SH-SY5Y (cell line): ENCODE measurements at regions not wholly inside any gene's neighbourhood (a gene's known extent, or its start where the extent isn't known, plus 50 kb on each side); places are given as distances from the start of the nearest gene placed in this dataset.

Experiments used
- GATA2 ChIP-seq: IDR thresholded peaks from 2 replicates; pipeline ENCODE4 v1.6.1; 2011; ENCODE audit warnings: mild to moderate bottlenecking, low read depth, low read length
- GATA3 ChIP-seq: IDR thresholded peaks from 2 replicates; pipeline ENCODE4 v1.6.1; 2011; ENCODE audit warnings: low read depth, mild to moderate bottlenecking, low read length, moderate library complexity

- TF ChIP-seq GATA3, result peak; percentile 81
- TF ChIP-seq GATA2, result peak; percentile 60
Measured at GRCh38 chr3:26556637-26557036, 65.9 kb upstream of the LRRC3B start.

GRCh38 chr3:26558257-26558656 is 64.3 kb upstream of the LRRC3B start:
- TF ChIP-seq GATA2 (0 out of 2 replicates have a peak, but pooled peaks have one; percentile 13), GATA3 (no peak)

DNA sequence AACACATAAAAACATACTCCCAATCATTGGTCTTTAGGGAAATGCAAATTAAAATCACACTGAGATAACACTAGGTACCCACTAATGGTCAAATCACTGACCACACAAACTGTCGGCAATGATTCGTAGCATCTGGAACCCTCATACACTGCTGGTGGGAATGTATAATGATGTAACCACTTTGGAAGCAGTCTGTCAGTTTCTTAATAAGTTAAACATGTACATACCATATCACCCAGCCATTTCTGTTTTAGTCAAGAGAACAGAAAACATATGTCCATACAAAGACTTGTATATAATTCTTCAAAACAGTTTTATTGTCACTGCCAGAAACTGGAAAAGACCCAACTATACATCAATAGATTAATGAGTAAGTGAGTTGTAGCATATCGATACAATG is 63.3 kb upstream of the LRRC3B start:
- TF ChIP-seq GATA2 (no peak), GATA3 (no peak)

GRCh38 chr3:26560081-26560480 is 62.5 kb upstream of the LRRC3B start:
- TF ChIP-seq GATA2, result 0 out of 2 replicates have a peak, but pooled peaks have one; percentile 38
- TF ChIP-seq GATA3, result peak; percentile 46

- no peak for TF ChIP-seq GATA2
- no peak for TF ChIP-seq GATA3
Measured at GRCh38 chr3:26562021-26562768, 60.4 kb upstream of the LRRC3B start.
